Activated CD8-positive, alpha-beta memory T cell treated with anti-CD3 and anti-CD28 coated beads, Interleukin-2, amount 50 U/mL, for 48 hours (primary cell): ENCODE measurements at regions not wholly inside any gene's neighbourhood (a gene's known extent, or its start where the extent isn't known, plus 50 kb on each side); places are given as distances from the start of the nearest gene placed in this dataset.

Experiments used
- DNase-seq: peaks from one replicate; pipeline ENCODE4 v3.0.0-alpha.2; 2020

- DNase-seq = no peak
These were observed 61.9 kb upstream of the RIOK3 start for GRCh38 chr18:23391156-23391555.

DNA sequence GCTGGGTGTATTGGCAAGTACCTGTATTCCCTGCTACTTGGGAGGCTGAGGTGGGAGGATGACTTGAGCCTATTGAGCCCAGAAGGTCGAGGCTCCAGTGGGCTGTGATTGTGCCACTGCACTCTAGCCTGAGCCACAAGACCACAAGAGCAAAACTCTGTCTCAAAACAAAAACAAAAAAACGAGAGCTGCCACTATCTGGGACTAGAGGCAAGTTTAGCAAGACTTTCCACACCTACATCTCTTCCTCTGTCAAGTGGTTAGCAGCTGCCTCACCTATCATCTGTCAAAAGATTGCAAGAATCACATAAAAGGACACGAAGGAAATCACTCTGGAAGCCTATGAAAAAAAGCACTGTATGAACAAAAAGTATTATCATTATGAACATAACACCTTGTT, 55.2 kb upstream of the RIOK3 start:
- DNase-seq = no peak

DNA sequence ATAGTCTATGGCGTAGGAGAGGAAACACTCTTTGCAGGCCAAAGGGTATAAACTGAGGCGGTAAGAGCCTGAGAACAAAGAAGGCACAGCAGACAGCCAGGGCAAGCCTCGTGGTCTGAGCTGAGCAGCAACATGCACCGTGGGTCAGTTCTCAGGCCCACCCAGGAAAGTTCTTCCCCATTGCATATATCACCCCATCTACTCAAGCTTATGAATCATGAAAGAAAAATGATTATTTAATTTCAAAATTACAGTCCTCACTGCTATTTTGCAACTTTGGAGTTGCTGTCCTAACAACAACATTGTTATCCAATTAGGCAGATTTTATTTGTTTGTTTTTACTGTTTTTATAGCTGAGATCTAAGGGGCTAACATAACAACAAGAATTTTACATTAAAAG, 54.7 kb upstream of the RIOK3 start:
- no peak for DNase-seq

GRCh38 chr18:23399067-23399466, 54.0 kb upstream of the RIOK3 start:
- no peak for DNase-seq

DNA sequence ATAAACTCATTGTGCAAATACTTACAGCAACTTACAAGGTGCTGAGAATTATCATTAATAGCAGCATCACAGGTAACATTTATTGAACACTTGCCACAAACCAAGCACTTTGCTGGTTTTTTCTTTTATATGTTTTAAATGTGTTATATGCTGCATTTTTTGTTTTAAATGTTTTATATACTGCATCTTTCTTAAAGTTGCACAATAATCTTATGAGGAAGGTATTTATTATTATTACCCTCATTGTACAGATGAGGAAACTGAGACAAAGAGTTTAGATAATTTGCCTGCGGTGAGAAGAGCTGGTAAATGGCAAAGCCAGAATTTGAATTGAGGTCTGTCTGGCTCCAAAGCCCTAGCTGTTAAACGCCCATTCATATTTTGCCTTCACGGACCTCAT, 52.2 kb upstream of the RIOK3 start:
- DNase-seq = no peak

DNA sequence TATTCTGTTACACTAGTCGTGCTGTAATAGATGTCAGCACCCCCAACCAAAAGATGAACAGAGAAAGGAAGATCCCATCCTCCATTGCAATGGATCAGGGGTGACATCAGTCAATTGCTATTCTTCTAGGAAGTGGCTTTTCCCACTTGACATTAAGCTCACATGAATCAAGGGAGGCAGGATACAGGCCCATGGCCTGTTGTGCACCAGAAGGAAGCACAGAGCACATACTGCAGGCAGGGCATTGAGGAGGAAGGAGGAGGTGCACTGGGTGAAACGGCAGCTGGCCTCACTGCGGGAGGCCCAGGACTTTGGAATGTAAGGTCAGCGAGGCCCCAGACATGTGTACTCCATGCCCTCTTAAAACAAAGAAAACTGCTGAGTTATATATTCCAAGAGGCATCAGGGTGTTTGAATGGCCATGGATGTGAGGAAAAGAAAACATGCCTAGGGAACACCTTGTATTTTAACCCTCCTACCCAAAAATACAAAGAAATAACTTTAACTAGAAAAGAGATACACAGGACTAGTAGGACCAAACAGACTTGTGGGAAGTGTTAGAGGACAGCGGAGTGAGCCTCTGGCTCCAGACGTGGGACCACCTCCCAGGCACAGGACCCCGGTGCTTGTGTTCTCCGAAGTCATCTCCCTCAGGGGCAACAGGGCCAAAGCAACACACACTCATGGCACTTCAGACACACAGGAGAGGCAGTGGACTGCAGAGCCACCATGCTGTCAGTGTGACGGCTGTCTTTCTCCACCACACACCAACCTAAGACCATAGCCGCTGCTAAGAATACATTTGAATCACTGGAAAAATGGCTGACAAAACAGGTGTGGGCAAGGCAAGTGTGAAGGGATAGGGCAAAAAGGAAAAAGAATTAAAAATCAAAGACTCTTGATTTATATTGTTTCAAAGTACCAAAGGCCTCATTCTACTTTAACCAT, 51.4 kb upstream of the RIOK3 start:
- no peak for DNase-seq
